ENCODE measurements at regions not wholly inside any gene's neighbourhood (a gene's known extent, or its start where the extent isn't known, plus 50 kb on each side); places are given as distances from the start of the nearest gene placed in this dataset.

- TF ChIP-seq YY1 (IDR thresholded peaks at IDR 0.05; ENCODE audit: insufficient read depth, insufficient read length) = no peak
- no peak for TF ChIP-seq ZNF274 (IDR thresholded peaks at IDR 0.05; ENCODE audit: low read depth, low read length)
- no peak for TF ChIP-seq SUZ12 (IDR thresholded peaks at IDR 0.05; ENCODE audit: extremely low read depth, insufficient read depth, insufficient read length)
- no peaks in the 10 kb centered on the region for H3K9me3 ChIP-seq (ENCODE audit: insufficient read depth, low read length)
- H3K9ac ChIP-seq (ENCODE audit: insufficient read length, low read depth) = no peak overlapping the region
- no peaks in the 10 kb centered on the region for H3K36me3 ChIP-seq (ENCODE audit: insufficient read depth, insufficient read length, low read length)
- no peaks in the 10 kb centered on the region for H3K27me3 ChIP-seq (ENCODE audit: insufficient read depth, insufficient read length)
- no peak overlapping the region for H3K4me3 ChIP-seq (ENCODE audit: insufficient read length, low read depth)
- DNase-seq (ENCODE audit: low read depth, low spot score) = no peak
- no peaks in the 10 kb centered on the region for H3K4me1 ChIP-seq (ENCODE audit: insufficient read depth, insufficient read length)
Observed at GRCh38 chr12:39006286-39006685, 100.9 kb upstream of the CPNE8 start.

GRCh38 chr12:39005671-39006070 is 100.3 kb upstream of the CPNE8 start:
- H3K27me3 ChIP-seq (ENCODE audit: insufficient read depth, insufficient read length) = no peaks in the 10 kb centered on the region
- DNase-seq (ENCODE audit: low read depth, low spot score) = no peak
- H3K4me1 ChIP-seq (ENCODE audit: insufficient read depth, insufficient read length) = no peaks in the 10 kb centered on the region
- no peak overlapping the region for H3K4me3 ChIP-seq (ENCODE audit: insufficient read length, low read depth)
- no peak overlapping the region for H3K9ac ChIP-seq (ENCODE audit: insufficient read length, low read depth)
- no peaks in the 10 kb centered on the region for H3K36me3 ChIP-seq (ENCODE audit: insufficient read depth, insufficient read length, low read length)
- H3K9me3 ChIP-seq (ENCODE audit: insufficient read depth, low read length) = no peaks in the 10 kb centered on the region
- no peak for TF ChIP-seq SUZ12 (IDR thresholded peaks at IDR 0.05; ENCODE audit: extremely low read depth, insufficient read depth, insufficient read length)
- TF ChIP-seq ZNF274 (IDR thresholded peaks at IDR 0.05; ENCODE audit: low read depth, low read length) = no peak
- no peak for TF ChIP-seq YY1 (IDR thresholded peaks at IDR 0.05; ENCODE audit: insufficient read depth, insufficient read length)

GRCh38 chr12:39003541-39004155 is 98.3 kb upstream of the CPNE8 start:
- TF ChIP-seq ZNF274 (IDR thresholded peaks at IDR 0.05; ENCODE audit: low read depth, low read length) (no peak), SUZ12 (IDR thresholded peaks at IDR 0.05; ENCODE audit: extremely low read depth, insufficient read depth, insufficient read length) (no peak), YY1 (IDR thresholded peaks at IDR 0.05; ENCODE audit: insufficient read depth, insufficient read length) (no peak)
- H3K27me3 ChIP-seq (ENCODE audit: insufficient read depth, insufficient read length) = no peaks in the 10 kb centered on the region
- no peak overlapping the region for H3K9ac ChIP-seq (ENCODE audit: insufficient read length, low read depth)
- no peaks in the 10 kb centered on the region for H3K4me1 ChIP-seq (ENCODE audit: insufficient read depth, insufficient read length)
- DNase-seq (ENCODE audit: low read depth, low spot score) = no peak
- no peaks in the 10 kb centered on the region for H3K36me3 ChIP-seq (ENCODE audit: insufficient read depth, insufficient read length, low read length)
- no peak overlapping the region for H3K4me3 ChIP-seq (ENCODE audit: insufficient read length, low read depth)
- H3K9me3 ChIP-seq (ENCODE audit: insufficient read depth, low read length) = no peaks in the 10 kb centered on the region

- Histone ChIP-seq H3K9ac (ENCODE audit: insufficient read length, low read depth) (no peak overlapping the region), H3K4me1 (ENCODE audit: insufficient read depth, insufficient read length) (no peaks in the 10 kb centered on the region), H3K27me3 (ENCODE audit: insufficient read depth, insufficient read length) (no peaks in the 10 kb centered on the region), H3K9me3 (ENCODE audit: insufficient read depth, low read length) (no peaks in the 10 kb centered on the region), H3K4me3 (ENCODE audit: insufficient read length, low read depth) (no peak overlapping the region), H3K36me3 (ENCODE audit: insufficient read depth, insufficient read length, low read length) (no peaks in the 10 kb centered on the region)
- DNase-seq (ENCODE audit: low read depth, low spot score) = no peak
- TF ChIP-seq SUZ12 (IDR thresholded peaks at IDR 0.05; ENCODE audit: extremely low read depth, insufficient read depth, insufficient read length) (no peak), YY1 (IDR thresholded peaks at IDR 0.05; ENCODE audit: insufficient read depth, insufficient read length) (no peak), ZNF274 (IDR thresholded peaks at IDR 0.05; ENCODE audit: low read depth, low read length) (no peak)
Observed at GRCh38 chr12:39000370-39000769, 95.0 kb upstream of the CPNE8 start.

- no peak for DNase-seq (ENCODE audit: low read depth, low spot score)
- Histone ChIP-seq H3K9ac (ENCODE audit: insufficient read length, low read depth) (no peak overlapping the region), H3K4me3 (ENCODE audit: insufficient read length, low read depth) (no peak overlapping the region), H3K27me3 (ENCODE audit: insufficient read depth, insufficient read length) (no peaks in the 10 kb centered on the region), H3K4me1 (ENCODE audit: insufficient read depth, insufficient read length) (no peaks in the 10 kb centered on the region), H3K9me3 (ENCODE audit: insufficient read depth, low read length) (no peaks in the 10 kb centered on the region), H3K36me3 (ENCODE audit: insufficient read depth, insufficient read length, low read length) (no peaks in the 10 kb centered on the region)
- no peak for TF ChIP-seq YY1 (IDR thresholded peaks at IDR 0.05; ENCODE audit: insufficient read depth, insufficient read length)
- no peak for TF ChIP-seq ZNF274 (IDR thresholded peaks at IDR 0.05; ENCODE audit: low read depth, low read length)
- TF ChIP-seq SUZ12 (IDR thresholded peaks at IDR 0.05; ENCODE audit: extremely low read depth, insufficient read depth, insufficient read length) = no peak
Observed at GRCh38 chr12:38998887-38999482, 93.6 kb upstream of the CPNE8 start.

GRCh38 chr12:38995249-38995648 is 89.9 kb upstream of the CPNE8 start:
- H3K36me3 ChIP-seq (ENCODE audit: insufficient read depth, insufficient read length, low read length) = no peaks in the 10 kb centered on the region
- no peak overlapping the region for H3K9ac ChIP-seq (ENCODE audit: insufficient read length, low read depth)
- no peaks in the 10 kb centered on the region for H3K27me3 ChIP-seq (ENCODE audit: insufficient read depth, insufficient read length)
- no peak overlapping the region for H3K4me3 ChIP-seq (ENCODE audit: insufficient read length, low read depth)
- H3K4me1 ChIP-seq (ENCODE audit: insufficient read depth, insufficient read length) = no peaks in the 10 kb centered on the region
- no peaks in the 10 kb centered on the region; the same call in 1 of the 2 replicates for H3K9me3 ChIP-seq (ENCODE audit: insufficient read depth, low read length)
- TF ChIP-seq ZNF274 (IDR thresholded peaks at IDR 0.05; ENCODE audit: low read depth, low read length) = no peak
- TF ChIP-seq YY1 (IDR thresholded peaks at IDR 0.05; ENCODE audit: insufficient read depth, insufficient read length) = no peak
- TF ChIP-seq SUZ12 (IDR thresholded peaks at IDR 0.05; ENCODE audit: extremely low read depth, insufficient read depth, insufficient read length) = no peak
- DNase-seq (ENCODE audit: low read depth, low spot score) = no peak

- no peaks in the 10 kb centered on the region for H3K27me3 ChIP-seq (ENCODE audit: insufficient read depth, insufficient read length)
- no peak overlapping the region for H3K4me3 ChIP-seq (ENCODE audit: insufficient read length, low read depth)
- no peak for TF ChIP-seq SUZ12 (IDR thresholded peaks at IDR 0.05; ENCODE audit: extremely low read depth, insufficient read depth, insufficient read length)
- DNase-seq (ENCODE audit: low read depth, low spot score) = no peak
- peaks cover 26% of the 10 kb centered on the region for H3K9me3 ChIP-seq (ENCODE audit: insufficient read depth, low read length)
- no peak overlapping the region for H3K9ac ChIP-seq (ENCODE audit: insufficient read length, low read depth)
- H3K36me3 ChIP-seq (ENCODE audit: insufficient read depth, insufficient read length, low read length) = no peaks in the 10 kb centered on the region
- no peaks in the 10 kb centered on the region for H3K4me1 ChIP-seq (ENCODE audit: insufficient read depth, insufficient read length)
Observed at GRCh38 chr12:38985961-38986360, 80.6 kb upstream of the CPNE8 start.
